WTC11 (cell line): ENCODE measurements at regions not wholly inside any gene's neighbourhood (a gene's known extent, or its start where the extent isn't known, plus 50 kb on each side); places are given as distances from the start of the nearest gene placed in this dataset.

Experiments used
- ATAC-seq: fragments of 200-7000 bp; cut with Tn5 transposase; 2 replicates; pipeline ENCODE4 v1.10.0; 2021; ENCODE audit warnings: mild to moderate bottlenecking, moderate library complexity
- CTCF ChIA-PET: fragments of 300-600 bp; sonication (Branson Sonifier 250); formaldehyde crosslinking; loops from one replicate; lab custom pipeline; 2021; ENCODE audit warnings: antibody characterized with exemption; lab: Charles Lee
- POLR2A ChIA-PET: fragments of 350-600 bp; sonication (Branson Sonifier 250); formaldehyde crosslinking; loops from one replicate; lab custom pipeline; 2021; ENCODE audit warnings: antibody characterized with exemption; lab: Charles Lee
- DNase-seq: peaks from one replicate; pipeline ENCODE4 v3.0.0; 2021; ENCODE audit warnings: low spot score
- H3K27ac Mint-ChIP-seq: 2 replicates; pipeline ENCODE4 v1.8.0; 2021; ENCODE audit warnings: mixed read lengths
- H3K27me3 Mint-ChIP-seq: 2 replicates; pipeline ENCODE4 v1.8.0; 2021; ENCODE audit warnings: low read depth, mild to moderate bottlenecking, moderate library complexity, mixed read lengths
- H3K36me3 Mint-ChIP-seq: 2 replicates; pipeline ENCODE4 v1.8.0; 2021; ENCODE audit warnings: mixed read lengths
- H3K4me1 Mint-ChIP-seq: 2 replicates; pipeline ENCODE4 v1.8.0; 2022; ENCODE audit warnings: mixed read lengths
- H3K4me3 Mint-ChIP-seq: 2 replicates; pipeline ENCODE4 v1.8.0; 2021; ENCODE audit warnings: mild to moderate bottlenecking, moderate library complexity, mixed read lengths
- H3K9me3 Mint-ChIP-seq: 2 replicates; pipeline ENCODE4 v1.8.0; 2021; ENCODE audit warnings: mixed read lengths
- ATF1 ChIP-seq: sonication (generic); formaldehyde crosslinking; IDR thresholded peaks from 2 replicates; pipeline ENCODE4 v1.8.1; 2023; ENCODE audit warnings: mild to moderate bottlenecking, moderate library complexity, missing genetic modification reagents
- CREM ChIP-seq: sonication (generic); formaldehyde crosslinking; IDR thresholded peaks from 2 replicates; pipeline ENCODE4 v1.8.1; 2022; ENCODE audit warnings: mild to moderate bottlenecking, missing genetic modification reagents, moderate library complexity
- ETV6 ChIP-seq: sonication (generic); formaldehyde crosslinking; IDR thresholded peaks from 2 replicates; pipeline ENCODE4 v1.8.1; 2022; ENCODE audit warnings: mild to moderate bottlenecking, missing genetic modification reagents
- GRHL2 ChIP-seq: fragments of 250-450 bp; sonication (Bioruptor Pico); IDR thresholded peaks from 2 replicates; pipeline ENCODE4 v1.8.0; 2022; ENCODE audit warnings: mild to moderate bottlenecking, moderate library complexity; ENCODE audit not compliant: insufficient replicate concordance, severe bottlenecking
- GTF2I ChIP-seq: fragments of 250-450 bp; sonication (Bioruptor Pico); conservative IDR thresholded peaks from 2 replicates; pipeline ENCODE4 v1.4.0; 2021; ENCODE audit warnings: mild to moderate bottlenecking
- NFE2L1 ChIP-seq: sonication (generic); formaldehyde crosslinking; IDR thresholded peaks from 2 replicates; pipeline ENCODE4 v1.8.1; 2023; ENCODE audit warnings: missing genetic modification reagents
- NR1H2 ChIP-seq: sonication (generic); formaldehyde crosslinking; IDR thresholded peaks from 2 replicates; pipeline ENCODE4 v1.9.0; 2021; ENCODE audit warnings: mild to moderate bottlenecking, moderate library complexity, missing genetic modification reagents
- OVOL2 ChIP-seq: fragments of 250-450 bp; sonication (Bioruptor Pico); IDR thresholded peaks from 2 replicates; pipeline ENCODE4 v1.9.0; 2021; ENCODE audit warnings: mild to moderate bottlenecking, borderline replicate concordance
- SMAD3 ChIP-seq: sonication (generic); formaldehyde crosslinking; IDR thresholded peaks from 2 replicates; pipeline ENCODE4 v1.8.0; 2022; ENCODE audit warnings: missing genetic modification reagents, mild to moderate bottlenecking, borderline replicate concordance
- SOX15 ChIP-seq: fragments of 250-450 bp; sonication (Bioruptor Pico); IDR thresholded peaks from 2 replicates; pipeline ENCODE4 v1.9.0; 2021; ENCODE audit warnings: mild to moderate bottlenecking
- TCF7 ChIP-seq: sonication (generic); formaldehyde crosslinking; IDR thresholded peaks from 2 replicates; pipeline ENCODE4 v1.8.0; 2022; ENCODE audit warnings: mild to moderate bottlenecking, low read depth, missing genetic modification reagents, moderate library complexity
- TEAD4 ChIP-seq: sonication (generic); formaldehyde crosslinking; IDR thresholded peaks from 2 replicates; pipeline ENCODE4 v1.8.0; 2022; ENCODE audit warnings: mild to moderate bottlenecking, missing genetic modification reagents
- ZBTB21 ChIP-seq: sonication (generic); formaldehyde crosslinking; IDR thresholded peaks from 2 replicates; pipeline ENCODE4 v1.8.1; 2023; ENCODE audit warnings: mild to moderate bottlenecking, missing genetic modification reagents, borderline replicate concordance
- ZNF263 ChIP-seq: sonication (generic); formaldehyde crosslinking; IDR thresholded peaks from 2 replicates; pipeline ENCODE4 v1.8.1; 2022; ENCODE audit warnings: low read depth, mild to moderate bottlenecking, moderate library complexity, missing genetic modification reagents
- ZNF396 ChIP-seq: fragments of 250-450 bp; sonication (Bioruptor Pico); IDR thresholded peaks from 2 replicates; pipeline ENCODE4 v1.8.0; 2021; ENCODE audit warnings: mild to moderate bottlenecking, moderate library complexity, borderline replicate concordance
- ZNF671 ChIP-seq: fragments of 250-450 bp; sonication (Bioruptor Pico); IDR thresholded peaks from 2 replicates; pipeline ENCODE4 v1.8.0; 2021; ENCODE audit warnings: mild to moderate bottlenecking
- TF ChIP-seq, protein P1 (sequence below): fragments of 250-450 bp; sonication (Bioruptor Pico); IDR thresholded peaks from 2 replicates; pipeline ENCODE4 v1.9.0; 2021; ENCODE audit warnings: mild to moderate bottlenecking, borderline replicate concordance
- TF ChIP-seq, protein P2 (sequence below): fragments of 250-450 bp; sonication (Bioruptor Pico); IDR thresholded peaks from 2 replicates; pipeline ENCODE4 v1.9.0; 2021; ENCODE audit warnings: mild to moderate bottlenecking
- TF ChIP-seq, protein P3 (sequence below): sonication (generic); formaldehyde crosslinking; IDR thresholded peaks from 2 replicates; pipeline ENCODE4 v1.8.1; 2022; ENCODE audit warnings: low read depth, mild to moderate bottlenecking, moderate library complexity, missing genetic modification reagents, borderline replicate concordance
- TF ChIP-seq, protein P4 (sequence below): fragments of 250-450 bp; sonication (Bioruptor Pico); IDR thresholded peaks from 2 replicates; pipeline ENCODE4 v2.1.2; 2022; ENCODE audit warnings: mild to moderate bottlenecking, moderate library complexity
- TF ChIP-seq, protein P5 (sequence below): sonication (generic); formaldehyde crosslinking; IDR thresholded peaks from 2 replicates; pipeline ENCODE4 v1.8.0; 2023; ENCODE audit warnings: missing genetic modification reagents
- TF ChIP-seq, protein P6 (sequence below): fragments of 250-450 bp; sonication (Bioruptor Pico); conservative IDR thresholded peaks from 2 replicates; pipeline ENCODE4 v1.9.0; 2021; ENCODE audit warnings: mild to moderate bottlenecking

DNA sequence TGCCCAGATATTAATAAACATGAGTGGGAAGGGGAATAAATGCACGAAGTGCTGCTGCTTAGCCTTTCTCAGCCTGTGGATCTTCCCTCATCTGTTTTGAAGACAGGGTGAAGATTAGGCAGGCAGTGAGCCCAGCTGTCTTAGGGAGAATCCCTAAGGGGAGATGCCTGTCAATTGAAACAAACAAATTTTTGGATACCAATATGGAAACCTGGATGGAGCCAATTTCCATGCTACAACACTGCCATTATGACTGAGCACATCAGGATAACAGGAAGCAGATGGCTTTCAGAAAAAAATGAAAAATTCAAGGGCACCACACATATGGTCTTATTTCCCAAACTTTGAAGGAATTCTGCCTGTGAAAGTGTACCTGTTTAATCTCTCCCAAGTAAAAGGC lies 80.3 kb downstream of the HMHB1 start:
- Mint-ChIP-seq H3K9me3 (no peaks in the 10 kb centered on the region), H3K36me3 (no peaks in the 10 kb centered on the region), H3K27me3 (no peaks in the 10 kb centered on the region), H3K27ac (no peak overlapping the region), H3K4me3 (no peak overlapping the region), H3K4me1 (peaks cover 14% of the 10 kb centered on the region)
- CTCF ChIA-PET: no interaction called here
- TF ChIP-seq ZNF263 (CRISPR knock-in tag) (no peak), GTF2I (no peak), ZNF396 (CRISPR knock-in tag) (no peak)
- TF ChIP-seq, protein P1, sequence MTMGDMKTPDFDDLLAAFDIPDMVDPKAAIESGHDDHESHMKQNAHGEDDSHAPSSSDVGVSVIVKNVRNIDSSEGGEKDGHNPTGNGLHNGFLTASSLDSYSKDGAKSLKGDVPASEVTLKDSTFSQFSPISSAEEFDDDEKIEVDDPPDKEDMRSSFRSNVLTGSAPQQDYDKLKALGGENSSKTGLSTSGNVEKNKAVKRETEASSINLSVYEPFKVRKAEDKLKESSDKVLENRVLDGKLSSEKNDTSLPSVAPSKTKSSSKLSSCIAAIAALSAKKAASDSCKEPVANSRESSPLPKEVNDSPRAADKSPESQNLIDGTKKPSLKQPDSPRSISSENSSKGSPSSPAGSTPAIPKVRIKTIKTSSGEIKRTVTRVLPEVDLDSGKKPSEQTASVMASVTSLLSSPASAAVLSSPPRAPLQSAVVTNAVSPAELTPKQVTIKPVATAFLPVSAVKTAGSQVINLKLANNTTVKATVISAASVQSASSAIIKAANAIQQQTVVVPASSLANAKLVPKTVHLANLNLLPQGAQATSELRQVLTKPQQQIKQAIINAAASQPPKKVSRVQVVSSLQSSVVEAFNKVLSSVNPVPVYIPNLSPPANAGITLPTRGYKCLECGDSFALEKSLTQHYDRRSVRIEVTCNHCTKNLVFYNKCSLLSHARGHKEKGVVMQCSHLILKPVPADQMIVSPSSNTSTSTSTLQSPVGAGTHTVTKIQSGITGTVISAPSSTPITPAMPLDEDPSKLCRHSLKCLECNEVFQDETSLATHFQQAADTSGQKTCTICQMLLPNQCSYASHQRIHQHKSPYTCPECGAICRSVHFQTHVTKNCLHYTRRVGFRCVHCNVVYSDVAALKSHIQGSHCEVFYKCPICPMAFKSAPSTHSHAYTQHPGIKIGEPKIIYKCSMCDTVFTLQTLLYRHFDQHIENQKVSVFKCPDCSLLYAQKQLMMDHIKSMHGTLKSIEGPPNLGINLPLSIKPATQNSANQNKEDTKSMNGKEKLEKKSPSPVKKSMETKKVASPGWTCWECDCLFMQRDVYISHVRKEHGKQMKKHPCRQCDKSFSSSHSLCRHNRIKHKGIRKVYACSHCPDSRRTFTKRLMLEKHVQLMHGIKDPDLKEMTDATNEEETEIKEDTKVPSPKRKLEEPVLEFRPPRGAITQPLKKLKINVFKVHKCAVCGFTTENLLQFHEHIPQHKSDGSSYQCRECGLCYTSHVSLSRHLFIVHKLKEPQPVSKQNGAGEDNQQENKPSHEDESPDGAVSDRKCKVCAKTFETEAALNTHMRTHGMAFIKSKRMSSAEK (CRISPR knock-in tag): no peak
- DNase-seq: no peak
- no peak for ATAC-seq
- POLR2A ChIA-PET: no interaction called here

DNA sequence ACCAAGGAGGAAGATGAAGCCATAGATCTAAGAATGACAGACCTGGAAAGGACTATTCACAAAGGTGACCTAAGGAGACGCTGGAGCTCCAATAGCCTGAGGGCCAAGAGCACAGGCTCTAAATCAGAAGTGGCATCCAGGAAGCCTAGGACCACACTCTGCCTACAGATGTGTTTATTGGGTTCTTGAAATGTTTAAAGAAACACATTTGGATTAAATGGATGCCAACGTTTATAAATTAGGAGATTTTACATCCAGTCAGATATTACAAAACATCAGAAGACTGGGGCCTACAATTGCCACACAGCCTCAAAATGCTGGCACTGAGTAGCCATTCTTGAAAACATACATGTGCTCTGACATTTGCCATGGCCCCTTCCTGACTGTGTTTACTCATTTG lies 80.9 kb downstream of the HMHB1 start:
- Mint-ChIP-seq H3K4me1 (peaks cover 13% of the 10 kb centered on the region), H3K36me3 (no peaks in the 10 kb centered on the region), H3K4me3 (no peak overlapping the region), H3K27ac (no peak overlapping the region), H3K27me3 (no peaks in the 10 kb centered on the region)
- ChIA-PET CTCF (no interaction called here), POLR2A (no interaction called here)
- DNase-seq (no peak), ATAC-seq (no peak)
- TF ChIP-seq ZBTB21 (CRISPR knock-in tag) (no peak), SOX15 (CRISPR knock-in tag) (no peak), SMAD3 (no peak), ATF1 (CRISPR knock-in tag) (no peak), OVOL2 (CRISPR knock-in tag) (no peak), ETV6 (CRISPR knock-in tag) (no peak), ZNF671 (CRISPR knock-in tag) (no peak), CREM (CRISPR knock-in tag) (no peak), ZNF396 (CRISPR knock-in tag) (no peak), GRHL2 (CRISPR knock-in tag) (no peak), NR1H2 (no peak), TCF7 (CRISPR knock-in tag) (no peak), TEAD4 (no peak), NFE2L1 (CRISPR knock-in tag) (no peak)
- TF ChIP-seq, protein P2, sequence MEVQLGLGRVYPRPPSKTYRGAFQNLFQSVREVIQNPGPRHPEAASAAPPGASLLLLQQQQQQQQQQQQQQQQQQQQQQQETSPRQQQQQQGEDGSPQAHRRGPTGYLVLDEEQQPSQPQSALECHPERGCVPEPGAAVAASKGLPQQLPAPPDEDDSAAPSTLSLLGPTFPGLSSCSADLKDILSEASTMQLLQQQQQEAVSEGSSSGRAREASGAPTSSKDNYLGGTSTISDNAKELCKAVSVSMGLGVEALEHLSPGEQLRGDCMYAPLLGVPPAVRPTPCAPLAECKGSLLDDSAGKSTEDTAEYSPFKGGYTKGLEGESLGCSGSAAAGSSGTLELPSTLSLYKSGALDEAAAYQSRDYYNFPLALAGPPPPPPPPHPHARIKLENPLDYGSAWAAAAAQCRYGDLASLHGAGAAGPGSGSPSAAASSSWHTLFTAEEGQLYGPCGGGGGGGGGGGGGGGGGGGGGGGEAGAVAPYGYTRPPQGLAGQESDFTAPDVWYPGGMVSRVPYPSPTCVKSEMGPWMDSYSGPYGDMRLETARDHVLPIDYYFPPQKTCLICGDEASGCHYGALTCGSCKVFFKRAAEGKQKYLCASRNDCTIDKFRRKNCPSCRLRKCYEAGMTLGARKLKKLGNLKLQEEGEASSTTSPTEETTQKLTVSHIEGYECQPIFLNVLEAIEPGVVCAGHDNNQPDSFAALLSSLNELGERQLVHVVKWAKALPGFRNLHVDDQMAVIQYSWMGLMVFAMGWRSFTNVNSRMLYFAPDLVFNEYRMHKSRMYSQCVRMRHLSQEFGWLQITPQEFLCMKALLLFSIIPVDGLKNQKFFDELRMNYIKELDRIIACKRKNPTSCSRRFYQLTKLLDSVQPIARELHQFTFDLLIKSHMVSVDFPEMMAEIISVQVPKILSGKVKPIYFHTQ (CRISPR knock-in tag): no peak
- TF ChIP-seq, protein P3, sequence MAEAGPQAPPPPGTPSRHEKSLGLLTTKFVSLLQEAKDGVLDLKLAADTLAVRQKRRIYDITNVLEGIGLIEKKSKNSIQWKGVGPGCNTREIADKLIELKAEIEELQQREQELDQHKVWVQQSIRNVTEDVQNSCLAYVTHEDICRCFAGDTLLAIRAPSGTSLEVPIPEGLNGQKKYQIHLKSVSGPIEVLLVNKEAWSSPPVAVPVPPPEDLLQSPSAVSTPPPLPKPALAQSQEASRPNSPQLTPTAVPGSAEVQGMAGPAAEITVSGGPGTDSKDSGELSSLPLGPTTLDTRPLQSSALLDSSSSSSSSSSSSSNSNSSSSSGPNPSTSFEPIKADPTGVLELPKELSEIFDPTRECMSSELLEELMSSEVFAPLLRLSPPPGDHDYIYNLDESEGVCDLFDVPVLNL: no peak
- TF ChIP-seq, protein P4, sequence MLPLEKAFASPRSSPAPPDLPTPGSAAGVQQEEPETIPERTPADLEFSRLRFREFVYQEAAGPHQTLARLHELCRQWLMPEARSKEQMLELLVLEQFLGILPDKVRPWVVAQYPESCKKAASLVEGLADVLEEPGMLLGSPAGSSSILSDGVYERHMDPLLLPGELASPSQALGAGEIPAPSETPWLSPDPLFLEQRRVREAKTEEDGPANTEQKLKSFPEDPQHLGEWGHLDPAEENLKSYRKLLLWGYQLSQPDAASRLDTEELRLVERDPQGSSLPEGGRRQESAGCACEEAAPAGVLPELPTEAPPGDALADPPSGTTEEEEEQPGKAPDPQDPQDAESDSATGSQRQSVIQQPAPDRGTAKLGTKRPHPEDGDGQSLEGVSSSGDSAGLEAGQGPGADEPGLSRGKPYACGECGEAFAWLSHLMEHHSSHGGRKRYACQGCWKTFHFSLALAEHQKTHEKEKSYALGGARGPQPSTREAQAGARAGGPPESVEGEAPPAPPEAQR (CRISPR knock-in tag): no peak
- TF ChIP-seq, protein P5, sequence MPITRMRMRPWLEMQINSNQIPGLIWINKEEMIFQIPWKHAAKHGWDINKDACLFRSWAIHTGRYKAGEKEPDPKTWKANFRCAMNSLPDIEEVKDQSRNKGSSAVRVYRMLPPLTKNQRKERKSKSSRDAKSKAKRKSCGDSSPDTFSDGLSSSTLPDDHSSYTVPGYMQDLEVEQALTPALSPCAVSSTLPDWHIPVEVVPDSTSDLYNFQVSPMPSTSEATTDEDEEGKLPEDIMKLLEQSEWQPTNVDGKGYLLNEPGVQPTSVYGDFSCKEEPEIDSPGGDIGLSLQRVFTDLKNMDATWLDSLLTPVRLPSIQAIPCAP (CRISPR knock-in tag): no peak
- TF ChIP-seq, protein P6, sequence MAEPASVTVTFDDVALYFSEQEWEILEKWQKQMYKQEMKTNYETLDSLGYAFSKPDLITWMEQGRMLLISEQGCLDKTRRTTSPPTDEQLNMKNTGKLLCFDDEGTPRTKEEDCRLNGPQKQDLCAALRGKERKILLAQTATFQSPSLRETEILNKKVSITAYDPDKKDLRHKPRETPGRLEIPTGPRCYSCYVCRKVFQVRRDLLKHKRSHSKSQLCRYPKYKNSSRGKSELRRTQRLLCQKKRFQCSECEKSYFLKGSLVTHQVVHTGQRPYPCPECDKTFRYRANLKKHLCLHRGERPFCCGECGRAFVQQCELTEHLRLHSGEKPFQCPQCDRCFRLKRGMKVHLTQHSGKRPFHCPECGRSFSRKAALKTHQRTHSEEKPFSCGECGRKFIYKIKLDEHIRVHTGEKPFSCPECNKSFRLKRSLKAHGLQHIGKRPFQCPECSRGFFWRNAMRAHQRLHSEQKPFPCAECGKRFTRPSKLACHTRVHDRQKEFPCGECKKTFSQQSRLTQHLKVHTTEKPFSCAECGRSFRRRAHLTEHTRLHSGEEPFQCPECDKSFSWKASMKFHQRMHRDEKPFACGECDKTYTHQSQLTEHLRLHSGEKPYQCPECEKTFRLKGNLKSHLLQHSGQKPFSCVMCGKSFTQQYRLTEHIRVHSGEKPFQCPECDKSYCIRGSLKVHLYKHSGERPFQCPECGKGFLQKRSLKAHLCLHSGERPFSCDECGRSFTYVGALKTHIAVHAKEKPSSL (CRISPR knock-in tag): no peak
- TF ChIP-seq, all 79 proteins: peak for 0
- H3K9me3 Mint-ChIP-seq: no peaks in the 10 kb centered on the region
